ENCODE measurements at regions not wholly inside any gene's neighbourhood (a gene's known extent, or its start where the extent isn't known, plus 50 kb on each side); places are given as distances from the start of the nearest gene placed in this dataset.
"Not testable (repeated sequence)": the region's sequence is repeated elsewhere in the genome, so short reads cannot be mapped to it uniquely, and the experiment has no call there.

DNA sequence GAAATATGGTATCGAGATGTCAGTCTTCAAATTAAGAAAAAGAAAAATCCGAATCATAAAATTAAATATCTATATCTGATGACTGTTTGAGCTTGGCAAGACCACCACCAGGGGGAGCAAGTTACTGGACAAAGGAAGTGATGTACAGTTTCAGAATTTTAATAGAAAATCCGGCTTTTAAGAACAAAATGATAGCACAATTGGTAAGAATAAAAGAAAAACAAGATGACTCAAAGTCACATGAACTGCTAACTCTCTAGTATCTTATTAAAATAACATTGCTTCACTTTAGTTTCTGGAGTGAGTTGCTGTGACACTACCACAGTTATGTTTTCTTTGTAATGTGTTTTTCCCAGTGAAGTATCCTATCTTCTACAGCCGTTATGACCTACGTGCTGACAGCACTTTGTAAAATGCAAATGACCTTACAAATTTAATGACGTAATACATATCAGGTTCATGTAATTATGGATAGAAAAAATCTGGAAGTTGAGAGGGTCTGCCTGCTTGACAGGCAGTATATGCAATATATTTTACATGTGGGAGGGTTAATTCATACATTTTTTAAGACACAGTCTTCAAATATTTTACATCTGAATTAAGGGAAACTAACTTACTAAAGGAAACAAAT, 405.3 kb upstream of the HS3ST5 start:
- DNase-seq: peak in 1 of 2 experiments; percentile 44

DNA sequence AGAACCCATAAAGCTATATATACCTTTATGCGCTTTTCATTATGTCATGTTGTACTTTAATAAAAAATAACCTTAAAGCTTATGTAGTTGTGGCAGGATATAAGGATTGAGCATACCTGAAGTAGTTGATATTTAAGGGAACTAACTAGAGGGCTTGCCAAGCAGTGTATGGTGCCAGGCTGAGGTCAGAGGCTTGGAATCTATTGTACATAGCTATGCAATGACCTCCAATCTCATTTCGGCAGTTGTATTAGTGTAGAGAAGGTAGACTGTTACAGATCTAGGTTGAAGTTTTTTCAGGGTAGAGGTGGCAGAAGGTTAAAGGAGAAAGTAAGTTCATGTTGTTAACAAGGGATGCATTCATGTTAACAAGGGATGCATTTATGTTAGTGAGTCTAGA, 397.7 kb upstream of the HS3ST5 start:
- DNase-seq: no peak

DNA sequence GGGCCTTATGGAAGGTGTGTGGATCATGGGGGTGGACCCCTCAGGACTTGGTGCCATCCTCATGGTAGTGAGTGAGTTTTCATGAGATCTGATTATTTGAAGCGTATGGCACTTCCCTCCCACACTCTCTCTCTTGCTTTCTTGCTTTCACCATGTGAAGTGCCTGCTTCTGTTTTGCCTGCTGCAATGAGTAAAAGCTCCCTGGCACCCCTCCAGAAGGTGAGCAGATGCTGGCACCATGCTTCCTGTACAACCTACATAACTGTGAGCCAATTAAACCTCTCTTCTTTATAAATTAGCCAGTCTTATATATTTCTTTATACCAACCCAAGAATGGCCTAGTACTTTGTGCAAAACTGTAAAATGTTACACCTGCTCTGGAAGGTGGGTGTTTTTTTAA, 396.8 kb upstream of the HS3ST5 start:
- DNase-seq: no peak

- DNase-seq: no peak
Measured at GRCh38 chr6:114735025-114735735, 392.4 kb upstream of the HS3ST5 start.

GRCh38 chr6:114733596-114733995, 390.8 kb upstream of the HS3ST5 start:
- DNase-seq: no peak

DNA sequence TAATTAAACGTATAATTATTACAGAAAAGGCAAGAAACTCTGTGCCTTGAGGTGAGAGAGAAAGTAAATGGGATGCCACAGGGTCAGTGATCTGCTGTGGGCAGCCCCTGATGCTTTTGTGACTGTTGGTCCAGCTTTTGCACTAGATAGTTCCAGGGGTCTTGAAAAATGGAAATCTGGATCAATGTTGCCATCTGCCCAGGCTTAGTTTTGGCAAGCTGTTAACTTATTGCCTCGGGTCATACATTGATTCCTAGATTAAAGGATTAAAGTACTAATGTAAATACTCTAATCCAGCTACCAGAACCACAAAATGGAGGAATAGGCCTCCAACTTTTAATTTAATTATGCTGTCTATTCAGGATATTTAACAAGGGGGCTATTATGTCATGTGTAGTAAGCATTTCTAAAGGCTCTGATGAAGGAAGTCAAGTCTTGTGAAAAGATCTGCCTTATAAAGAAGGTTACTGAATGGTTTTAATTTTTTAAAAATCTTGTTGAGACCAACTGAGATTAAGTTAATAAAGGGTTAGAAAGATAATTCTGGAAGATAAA, 376.0 kb upstream of the HS3ST5 start:
- DNase-seq: no peak

DNA sequence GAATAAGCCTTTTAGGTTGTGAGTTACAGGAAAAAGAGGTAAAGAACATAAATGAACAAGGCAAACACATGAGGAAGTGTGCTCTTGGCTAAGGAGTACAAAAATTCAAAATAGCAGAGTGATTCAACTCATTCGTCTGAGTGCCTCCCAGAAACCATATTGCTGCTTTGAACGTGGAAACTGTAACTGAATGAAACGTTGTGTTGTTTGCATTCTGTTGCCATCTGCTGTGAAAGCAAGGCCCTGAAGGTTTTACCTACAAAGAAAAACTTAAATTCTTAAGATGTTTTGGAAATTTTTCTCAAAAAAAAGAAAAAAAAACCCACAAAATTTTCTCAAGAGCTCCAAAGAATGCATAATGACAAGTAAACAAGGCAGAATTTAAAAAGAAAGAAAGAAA, 375.4 kb upstream of the HS3ST5 start:
- DNase-seq: no peak

DNA sequence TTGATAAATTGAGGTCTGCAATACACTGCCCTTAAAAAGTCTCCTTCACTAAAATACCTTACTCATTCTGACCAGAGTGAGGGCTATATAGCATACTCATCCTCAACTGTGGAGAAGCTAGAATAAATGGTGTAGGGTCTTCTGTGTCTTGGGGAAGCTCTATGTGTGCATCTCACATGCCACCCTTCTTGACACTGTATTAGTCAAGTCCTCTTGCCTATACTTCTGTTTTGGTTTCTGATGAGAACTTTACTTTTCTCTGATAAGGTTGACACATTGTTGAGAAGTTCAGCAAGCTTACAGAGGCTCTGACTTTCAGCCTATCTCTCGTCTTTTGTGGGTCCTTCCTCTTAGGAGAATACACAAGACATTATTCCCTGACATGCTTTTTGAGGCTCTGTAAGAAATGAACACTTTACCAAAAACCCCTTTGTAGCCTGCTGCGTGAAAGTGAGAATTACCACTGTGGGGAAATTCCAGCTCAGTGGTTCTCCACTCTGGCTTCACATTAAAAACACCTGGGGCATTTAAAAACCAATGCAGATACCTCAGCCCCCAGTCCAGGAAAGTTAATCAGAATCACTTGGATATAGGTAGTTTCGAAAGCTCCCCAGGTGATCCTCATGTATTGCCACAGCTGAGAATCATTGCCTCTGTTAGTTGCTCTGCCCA, 372.1 kb upstream of the HS3ST5 start:
- no peak for DNase-seq

DNA sequence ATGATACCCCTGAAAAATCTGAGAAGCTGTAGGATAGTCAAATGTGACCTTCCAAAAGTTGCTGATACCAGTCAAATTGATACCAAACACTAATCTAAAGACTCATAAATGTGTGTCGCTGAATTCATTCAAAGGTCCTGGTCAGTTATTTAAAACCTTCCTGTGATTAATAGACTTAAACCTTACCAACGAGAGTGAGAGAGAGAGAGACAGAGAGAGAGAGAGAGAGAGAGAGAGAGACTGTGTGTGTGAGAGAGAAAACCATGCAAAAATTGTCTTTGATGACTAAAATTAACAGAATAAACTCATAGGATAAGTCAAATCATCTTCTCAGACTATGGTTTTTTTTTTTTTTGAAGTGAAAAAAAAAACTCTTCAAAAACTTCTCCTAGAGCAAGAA, 370.9 kb upstream of the HS3ST5 start:
- DNase-seq: no peak

GRCh38 chr6:114712129-114712662, 369.4 kb upstream of the HS3ST5 start:
- DNase-seq: no peak

- no peak for DNase-seq
Measured at GRCh38 chr6:114707081-114707620, 364.3 kb upstream of the HS3ST5 start.

- DNase-seq: no peak
Measured at GRCh38 chr6:114690625-114691024, 347.8 kb upstream of the HS3ST5 start.

DNA sequence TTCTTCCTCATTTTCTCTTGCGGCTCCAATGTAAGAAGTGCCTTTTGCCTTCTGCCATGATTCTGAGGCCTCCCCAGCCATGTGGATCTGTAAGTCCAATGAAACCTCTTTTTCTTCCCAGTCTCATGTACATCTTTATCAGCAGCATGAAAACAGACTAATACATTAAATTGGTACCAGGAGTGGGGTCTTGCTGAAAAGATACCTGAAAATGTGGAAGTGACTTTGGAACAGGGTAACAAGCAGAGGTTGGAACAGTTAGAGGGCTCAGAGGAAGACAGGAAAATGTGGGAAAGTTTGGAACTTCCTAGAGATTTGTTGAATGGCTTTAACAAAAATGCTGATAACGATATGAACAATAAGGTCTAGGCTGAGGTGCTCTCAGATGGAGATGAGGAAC, 316.7 kb upstream of the HS3ST5 start:
- no peak for DNase-seq

- no peak for DNase-seq
Measured at GRCh38 chr6:114651611-114652010, 308.8 kb upstream of the HS3ST5 start.

GRCh38 chr6:114650891-114651290, 308.1 kb upstream of the HS3ST5 start:
- no peak for DNase-seq

DNA sequence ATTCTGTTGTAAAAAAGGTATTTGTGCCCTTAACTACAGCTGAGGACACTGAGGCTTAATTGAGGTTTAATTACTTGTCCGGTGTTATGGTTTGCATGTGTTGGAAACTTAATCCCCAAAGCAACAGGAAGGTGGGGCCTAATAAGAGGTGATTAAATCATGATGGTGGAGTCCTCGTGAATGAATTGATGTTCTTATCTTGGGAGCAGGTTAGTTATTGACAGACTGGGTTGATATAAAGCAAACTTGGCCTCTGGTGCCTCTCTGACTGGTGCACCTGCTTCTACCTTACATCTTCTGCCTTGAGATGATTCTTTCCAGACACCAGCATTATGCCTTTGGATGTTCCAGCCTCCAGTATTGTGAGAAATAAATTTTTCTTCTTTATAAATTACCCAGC, 306.5 kb upstream of the HS3ST5 start:
- no peak for DNase-seq

DNA sequence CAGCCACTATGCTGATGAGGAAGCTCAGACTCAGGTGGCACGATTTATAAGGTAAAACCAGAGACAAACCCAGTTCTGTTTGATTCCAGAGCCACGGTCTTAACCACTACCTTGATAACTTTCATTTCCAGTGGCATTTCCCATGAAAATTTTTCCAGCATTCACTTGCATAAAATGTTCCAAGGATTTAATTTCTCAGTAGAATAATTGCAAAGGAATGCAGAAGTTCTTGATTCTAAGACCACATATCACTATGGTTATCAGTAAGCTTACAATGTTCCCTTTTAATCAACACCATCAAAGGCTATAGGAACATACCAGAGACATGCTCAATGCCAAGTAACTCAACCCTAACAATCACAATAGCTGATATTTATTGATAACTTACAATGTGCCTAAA, 306.0 kb upstream of the HS3ST5 start:
- no peak for DNase-seq

DNA sequence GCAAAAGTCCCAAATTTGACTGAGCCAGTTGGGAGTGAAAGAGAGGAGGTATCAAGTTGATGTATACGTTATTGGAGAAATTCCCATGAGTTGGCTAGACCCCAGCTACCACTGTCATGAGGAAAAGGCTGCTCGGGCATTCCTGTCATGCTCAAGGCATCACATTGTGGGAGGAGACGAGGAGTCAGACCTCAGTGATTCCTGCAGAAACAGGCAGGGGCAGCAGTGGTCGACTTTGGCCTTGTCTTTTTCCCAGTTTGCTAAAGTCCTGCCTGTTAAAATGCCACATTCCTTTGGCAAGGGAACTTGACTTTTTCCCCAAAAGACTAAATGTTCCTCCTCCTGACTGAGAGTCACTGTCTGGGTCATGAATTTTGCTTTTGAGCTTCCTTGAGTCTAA, 295.5 kb upstream of the HS3ST5 start:
- no peak for DNase-seq

GRCh38 chr6:114634016-114634415, 291.2 kb upstream of the HS3ST5 start:
- no peak for DNase-seq

DNA sequence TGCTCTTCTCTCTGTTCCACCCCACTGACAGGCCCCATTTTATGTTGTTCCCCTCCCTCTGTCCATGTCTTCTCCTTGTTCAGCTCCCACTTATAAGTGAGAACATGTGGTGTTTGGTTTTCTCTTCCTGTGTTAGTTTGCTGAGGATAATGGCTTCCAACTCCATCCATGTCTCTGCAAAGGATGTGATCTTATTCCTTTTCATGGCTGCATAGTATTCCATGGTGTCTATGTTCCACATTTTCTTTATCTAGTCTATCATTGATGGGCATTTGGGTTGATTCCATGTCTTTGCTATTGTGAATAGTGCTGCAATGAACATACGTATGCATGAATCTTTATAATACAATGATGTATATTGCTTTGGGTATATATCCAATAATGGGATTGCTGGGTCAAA, 283.4 kb upstream of the HS3ST5 start:
- DNase-seq: not testable (repeated sequence)

DNA sequence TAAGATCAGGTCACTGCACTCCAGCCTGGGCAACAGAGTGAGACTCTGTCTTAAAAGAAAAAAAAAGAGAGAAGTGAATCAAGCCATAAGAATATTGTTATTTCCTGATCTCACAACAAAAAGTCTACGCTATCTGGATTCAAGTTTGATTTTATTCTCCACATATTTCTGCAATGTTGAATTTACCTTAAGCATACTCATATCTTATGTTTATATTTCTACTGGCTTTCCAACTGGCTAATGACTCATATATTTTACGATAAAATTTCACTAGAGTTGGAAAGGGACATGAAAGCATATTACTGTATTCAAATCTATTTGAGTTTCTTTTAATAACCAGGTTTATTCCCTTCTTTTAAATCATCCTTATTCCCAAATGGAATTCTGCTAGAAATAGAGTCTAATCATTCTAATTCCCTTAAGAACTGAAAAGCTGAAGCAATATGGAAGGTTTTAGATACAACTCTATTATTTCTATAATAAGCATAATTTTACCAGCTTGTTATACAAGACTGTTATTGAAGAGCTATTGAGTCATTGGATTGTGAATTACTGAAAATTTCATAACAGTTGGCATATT, 276.9 kb upstream of the HS3ST5 start:
- DNase-seq: no peak

- DNase-seq: no peak
Measured at GRCh38 chr6:114611696-114612095, 268.9 kb upstream of the HS3ST5 start.

- no peak for DNase-seq
Measured at GRCh38 chr6:114608091-114608490, 265.3 kb upstream of the HS3ST5 start.

Data from SW 1271 (cell line).